ENCODE measurements at regions not wholly inside any gene's neighbourhood (a gene's known extent, or its start where the extent isn't known, plus 50 kb on each side); places are given as distances from the start of the nearest gene placed in this dataset.

GRCh38 chr3:70557976-70558375, 245.5 kb upstream of the MDFIC2 start:
- TF ChIP-seq, protein P1, sequence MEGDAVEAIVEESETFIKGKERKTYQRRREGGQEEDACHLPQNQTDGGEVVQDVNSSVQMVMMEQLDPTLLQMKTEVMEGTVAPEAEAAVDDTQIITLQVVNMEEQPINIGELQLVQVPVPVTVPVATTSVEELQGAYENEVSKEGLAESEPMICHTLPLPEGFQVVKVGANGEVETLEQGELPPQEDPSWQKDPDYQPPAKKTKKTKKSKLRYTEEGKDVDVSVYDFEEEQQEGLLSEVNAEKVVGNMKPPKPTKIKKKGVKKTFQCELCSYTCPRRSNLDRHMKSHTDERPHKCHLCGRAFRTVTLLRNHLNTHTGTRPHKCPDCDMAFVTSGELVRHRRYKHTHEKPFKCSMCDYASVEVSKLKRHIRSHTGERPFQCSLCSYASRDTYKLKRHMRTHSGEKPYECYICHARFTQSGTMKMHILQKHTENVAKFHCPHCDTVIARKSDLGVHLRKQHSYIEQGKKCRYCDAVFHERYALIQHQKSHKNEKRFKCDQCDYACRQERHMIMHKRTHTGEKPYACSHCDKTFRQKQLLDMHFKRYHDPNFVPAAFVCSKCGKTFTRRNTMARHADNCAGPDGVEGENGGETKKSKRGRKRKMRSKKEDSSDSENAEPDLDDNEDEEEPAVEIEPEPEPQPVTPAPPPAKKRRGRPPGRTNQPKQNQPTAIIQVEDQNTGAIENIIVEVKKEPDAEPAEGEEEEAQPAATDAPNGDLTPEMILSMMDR (IDR thresholded peaks at IDR 0.05; ENCODE audit: low read depth, low read length): no peak
- no peak for TF ChIP-seq POLR2A (IDR thresholded peaks at IDR 0.05; ENCODE audit: extremely low read depth, insufficient read length)

Measured in NB4 (cell line).